HCT116 (cell line): ENCODE measurements at regions not wholly inside any gene's neighbourhood (a gene's known extent, or its start where the extent isn't known, plus 50 kb on each side); places are given as distances from the start of the nearest gene placed in this dataset.

Source experiments
- ATAC-seq: fragments of 200-7000 bp; cut with Tn5 transposase; 2 replicates; pipeline ENCODE4 v1.9.1; 2020; ENCODE audit warnings: mild to moderate bottlenecking, moderate library complexity
- BruUV-seq: library from RNA; stranded (reverse); fragments of 400-500 nt; replicated peaks from 2 replicates; lab custom pipeline; 2021; lab: Mats Ljungman, UMichigan
- CTCF ChIA-PET: fragments of 300-600 bp; sonication (Branson Sonifier 250); formaldehyde crosslinking; loops from one replicate; lab custom pipeline; 2021; ENCODE audit warnings: antibody characterized with exemption; lab: Charles Lee
- POLR2A ChIA-PET: fragments of 300-600, 350-600 bp; sonication (Branson Sonifier 250); formaldehyde crosslinking; loops from one replicate; lab custom pipeline; 2021; ENCODE audit warnings: antibody characterized with exemption; lab: Charles Lee
- RAD21 ChIA-PET, 2 experiments: fragments of 300-600 bp; sonication (Branson Sonifier 250); formaldehyde crosslinking; loops; one replicate each; lab custom pipeline; 2023; ENCODE audit warnings: low total read pairs in 2 of 2; ENCODE audit not compliant: uncharacterized antibody in 2 of 2, unreplicated experiment in 2 of 2, low non-redundant PET in 1 of 2; lab: Charles Lee
- DNase-seq: peaks from one replicate; pipeline ENCODE4 v3.0.0-alpha.2; 2010; ENCODE audit warnings: low read depth, low spot score
- H2AFZ ChIP-seq: fragments of 200-600 bp; shearing (Covaris generic), sonication (generic); 2 replicates; pipeline ENCODE4 v1.6.1; 2017; ENCODE audit warnings: low read depth, mixed run types, mixed read lengths, antibody characterized with exemption, low read length; ENCODE audit not compliant: poor library complexity, severe bottlenecking
- H3K27ac ChIP-seq: 2 replicates; pipeline ENCODE4 v1.5.1; 2012; ENCODE audit warnings: low read depth, low read length
- H3K27me3 ChIP-seq: fragments of 200-600 bp; sonication (generic); 2 replicates; pipeline ENCODE4 v1.6.1; 2016; ENCODE audit warnings: mixed run types, low read length, mixed read lengths; ENCODE audit not compliant: insufficient read depth
- H3K36me3 ChIP-seq, 2 experiments: fragments of 200-500 bp in 1 of 2; fragments of 200-600 bp in 1 of 2; sonication (Bioruptor generic) in 1 of 2; sonication (generic) in 1 of 2; 2 replicates each; pipeline versions ENCODE4 v1.5.1 to v1.6.1; 2014 to 2016; ENCODE audit warnings: low read length in 2 of 2, inconsistent platforms in 1 of 2, mixed read lengths in 1 of 2, mixed run types in 1 of 2; ENCODE audit not compliant: insufficient read depth in 2 of 2, control insufficient read depth in 1 of 2
- H3K4me1 ChIP-seq, 2 experiments: fragments of 200-600 bp in 1 of 2; sonication (generic) in 1 of 2; 2 replicates each; pipeline versions ENCODE4 v1.5.1 to v1.6.1; 2012 to 2017; ENCODE audit warnings: low read length in 2 of 2, inconsistent platforms in 1 of 2, mild to moderate bottlenecking in 1 of 2, mixed read lengths in 1 of 2, mixed run types in 1 of 2, moderate library complexity in 1 of 2; ENCODE audit not compliant: insufficient read depth in 2 of 2, control insufficient read depth in 1 of 2
- H3K4me2 ChIP-seq: fragments of 200-600 bp; sonication (generic); 2 replicates; pipeline ENCODE4 v1.6.1; 2017; ENCODE audit warnings: mixed run types, low read length, mixed read lengths
- H3K4me3 ChIP-seq, 2 experiments: fragments of 200-600 bp in 1 of 2; sonication (generic) in 1 of 2; replicated peaks in 1 of 2; 2 replicates each; pipeline ENCODE4 v1.5.1; 2011 to 2016; ENCODE audit warnings: low read length in 2 of 2, control low read depth in 1 of 2, low read depth in 1 of 2, mild to moderate bottlenecking in 1 of 2, mixed read lengths in 1 of 2, mixed run types in 1 of 2
- H3K79me2 ChIP-seq: fragments of 200-600 bp; sonication (generic); 2 replicates; pipeline ENCODE4 v1.6.1; 2017; ENCODE audit warnings: mild to moderate bottlenecking, mixed run types, low read length, moderate library complexity, mixed read lengths; ENCODE audit not compliant: insufficient read depth
- H3K9ac ChIP-seq: fragments of 200-600 bp; sonication (generic); 2 replicates; pipeline ENCODE4 v1.6.1; 2016; ENCODE audit warnings: low read length, mixed read lengths
- H3K9me2 ChIP-seq: fragments of 200-600 bp; sonication (generic), shearing (Covaris generic); 2 replicates; pipeline ENCODE4 v1.6.1; 2017; ENCODE audit warnings: mixed run types, mild to moderate bottlenecking, moderate library complexity; ENCODE audit not compliant: insufficient read depth
- H3K9me3 ChIP-seq, 2 experiments: fragments of 200-500 bp in 1 of 2; fragments of 200-600 bp in 1 of 2; sonication (Bioruptor generic) in 1 of 2; sonication (generic) in 1 of 2; 2 replicates each; pipeline ENCODE4 v1.6.1; 2014 to 2017; ENCODE audit warnings: low read length in 2 of 2, mixed read lengths in 2 of 2, inconsistent platforms in 1 of 2, low read depth in 1 of 2, mild to moderate bottlenecking in 1 of 2, mixed run types in 1 of 2, moderate library complexity in 1 of 2; ENCODE audit not compliant: control insufficient read depth in 1 of 2, insufficient read depth in 1 of 2
- H4K20me1 ChIP-seq: fragments of 200-600 bp; sonication (generic), shearing (Covaris generic); 2 replicates; pipeline ENCODE4 v1.6.1; 2017; ENCODE audit warnings: mixed run types, mild to moderate bottlenecking, moderate library complexity; ENCODE audit not compliant: insufficient read depth
- CBX3 ChIP-seq: IDR thresholded peaks from 2 replicates; pipeline ENCODE4 v1.6.1; 2012; ENCODE audit warnings: low read depth
- EGR1 ChIP-seq: IDR thresholded peaks from 2 replicates; pipeline ENCODE4 v1.6.1; 2012; ENCODE audit warnings: low read depth
- EZH2 ChIP-seq: fragments of 200-600 bp; sonication (generic); IDR thresholded peaks from 2 replicates; pipeline ENCODE4 v1.6.1; 2017; ENCODE audit warnings: antibody characterized with exemption, mixed run types
- EZH2phosphoT487 ChIP-seq: fragments of 200-600 bp; IDR thresholded peaks from 2 replicates; pipeline ENCODE4 v1.6.1; 2018; ENCODE audit warnings: antibody characterized with exemption, borderline replicate concordance
- JUND ChIP-seq: IDR thresholded peaks from 2 replicates; pipeline ENCODE4 v1.6.1; 2012
- POLR2A ChIP-seq: IDR thresholded peaks from 2 replicates; pipeline ENCODE4 v1.7.0; 2011; ENCODE audit warnings: borderline replicate concordance; ENCODE audit not compliant: insufficient read depth, insufficient read length; ENCODE audit errors: extremely low read depth
- RAD21 ChIP-seq: IDR thresholded peaks from 2 replicates; pipeline ENCODE4 v1.6.1; 2012; ENCODE audit warnings: low read depth, mild to moderate bottlenecking
- SIN3A ChIP-seq: IDR thresholded peaks from 2 replicates; pipeline ENCODE4 v1.6.1; 2012; ENCODE audit warnings: low read depth
- SP1 ChIP-seq: IDR thresholded peaks from 2 replicates; pipeline ENCODE4 v1.6.1; 2012; ENCODE audit warnings: low read depth
- TCF7L2 ChIP-seq: IDR thresholded peaks from 2 replicates; pipeline ENCODE4 v1.7.0; 2011; ENCODE audit warnings: borderline replicate concordance, inconsistent platforms; ENCODE audit not compliant: insufficient read depth, insufficient read length; ENCODE audit errors: extremely low read depth
- YY1 ChIP-seq: IDR thresholded peaks from 2 replicates; pipeline ENCODE4 v1.6.1; 2011; ENCODE audit warnings: low read length, low read depth, moderate library complexity, mild to moderate bottlenecking; ENCODE audit not compliant: insufficient replicate concordance; ENCODE audit errors: extremely low read depth
- ZFX ChIP-seq: fragments of 450-650 bp; IDR thresholded peaks from 2 replicates; pipeline ENCODE4 v1.6.1; 2017
- ZNF274 ChIP-seq: fragments of 200-500 bp; sonication (Bioruptor generic); IDR thresholded peaks from 2 replicates; pipeline ENCODE4 v1.6.1; 2014; ENCODE audit warnings: mild to moderate bottlenecking, low read depth, low read length, inconsistent platforms
- intact Hi-C: fragments of 100-400 bp; cut with micrococcal nuclease; formaldehyde crosslinking; loops from 2 replicates; pipeline ENCODE4 v1.10.0; 2022
- TF ChIP-seq, protein P1 (sequence below): IDR thresholded peaks from 2 replicates; pipeline ENCODE4 v1.6.1; 2011; ENCODE audit warnings: mild to moderate bottlenecking, low read length, moderate library complexity; ENCODE audit not compliant: insufficient replicate concordance; ENCODE audit errors: extremely low read depth
- TF ChIP-seq, protein P2 (sequence below): IDR thresholded peaks from 2 replicates; pipeline ENCODE4 v1.6.1; 2012

DNA sequence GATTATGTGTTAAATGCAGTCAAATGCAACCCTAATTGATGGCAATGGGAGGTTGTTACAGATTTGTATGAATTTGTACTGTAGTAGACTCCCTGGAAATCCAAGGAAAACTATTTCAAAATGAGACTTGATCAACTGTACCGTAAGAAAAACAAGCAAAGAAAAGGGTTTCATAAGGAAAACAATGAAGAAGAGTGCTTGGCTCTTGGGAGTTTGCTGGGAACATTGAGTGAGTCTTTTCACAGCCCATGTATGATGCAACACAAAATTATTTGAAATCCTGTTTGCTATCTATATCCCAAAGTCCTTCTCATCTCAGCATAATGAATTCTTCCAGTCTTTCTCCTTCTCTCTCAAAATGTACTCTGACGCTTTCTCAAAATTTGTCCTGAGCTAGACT lies 67.0 kb upstream of the OSR1 start:
- ChIA-PET RAD21 (no interaction called here), POLR2A (no interaction called here), CTCF (no interaction called here)
- ATAC-seq = no peak
- Histone ChIP-seq H2AFZ (no peak overlapping the region), H4K20me1 (no peaks in the 10 kb centered on the region), H3K36me3 (no peaks in the 10 kb centered on the region), H3K9ac (no peak overlapping the region), H3K79me2 (no peaks in the 10 kb centered on the region), H3K9me2 (no peaks in the 10 kb centered on the region), H3K4me1 (peaks cover 0 to 4% of the 10 kb centered on the region in 2 experiments; a peak in 1 of 4 replicates), H3K4me2 (no peak overlapping the region), H3K27ac (no peak overlapping the region), H3K9me3 (no peaks in the 10 kb centered on the region), H3K27me3 (no peaks in the 10 kb centered on the region), H3K4me3 (no peak overlapping the region)
- TF ChIP-seq RAD21 (no peak), EZH2phosphoT487 (no peak), EGR1 (no peak), SP1 (no peak), CBX3 (no peak), POLR2A (no peak), ZNF274 (no peak), EZH2 (no peak), SIN3A (no peak), JUND (no peak), TCF7L2 (no peak), ZFX (no peak), YY1 (no peak)
- TF ChIP-seq, protein P1, sequence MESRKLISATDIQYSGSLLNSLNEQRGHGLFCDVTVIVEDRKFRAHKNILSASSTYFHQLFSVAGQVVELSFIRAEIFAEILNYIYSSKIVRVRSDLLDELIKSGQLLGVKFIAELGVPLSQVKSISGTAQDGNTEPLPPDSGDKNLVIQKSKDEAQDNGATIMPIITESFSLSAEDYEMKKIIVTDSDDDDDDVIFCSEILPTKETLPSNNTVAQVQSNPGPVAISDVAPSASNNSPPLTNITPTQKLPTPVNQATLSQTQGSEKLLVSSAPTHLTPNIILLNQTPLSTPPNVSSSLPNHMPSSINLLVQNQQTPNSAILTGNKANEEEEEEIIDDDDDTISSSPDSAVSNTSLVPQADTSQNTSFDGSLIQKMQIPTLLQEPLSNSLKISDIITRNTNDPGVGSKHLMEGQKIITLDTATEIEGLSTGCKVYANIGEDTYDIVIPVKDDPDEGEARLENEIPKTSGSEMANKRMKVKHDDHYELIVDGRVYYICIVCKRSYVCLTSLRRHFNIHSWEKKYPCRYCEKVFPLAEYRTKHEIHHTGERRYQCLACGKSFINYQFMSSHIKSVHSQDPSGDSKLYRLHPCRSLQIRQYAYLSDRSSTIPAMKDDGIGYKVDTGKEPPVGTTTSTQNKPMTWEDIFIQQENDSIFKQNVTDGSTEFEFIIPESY = no peak
- TF ChIP-seq, protein P2, sequence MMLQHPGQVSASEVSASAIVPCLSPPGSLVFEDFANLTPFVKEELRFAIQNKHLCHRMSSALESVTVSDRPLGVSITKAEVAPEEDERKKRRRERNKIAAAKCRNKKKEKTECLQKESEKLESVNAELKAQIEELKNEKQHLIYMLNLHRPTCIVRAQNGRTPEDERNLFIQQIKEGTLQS = no peak
- DNase-seq = no peak
- BruUV-seq = no TSS peak
- intact Hi-C loops = no loop called here
